Naive thymus-derived CD8-positive, alpha-beta T cell (primary cell): ENCODE measurements at regions not wholly inside any gene's neighbourhood (a gene's known extent, or its start where the extent isn't known, plus 50 kb on each side); places are given as distances from the start of the nearest gene placed in this dataset.

Experiments used
- ATAC-seq, 2 donors: fragments of 150-1000 bp; cut with Tn5 transposase in 1 of 2; sonication (Bioruptor Pico), chemical (Tn5 transposase) in 1 of 2; 1 replicate in 1 of 2; 2 replicates in 1 of 2; pipeline ENCODE4 v1.10.0; 2021; ENCODE audit warnings: mild to moderate bottlenecking in 2 of 2, moderate library complexity in 2 of 2
- POLR2A ChIA-PET: fragments of 350-600 bp; sonication (Branson Sonifier 250); formaldehyde crosslinking; loops from one replicate; lab custom pipeline; 2021; ENCODE audit warnings: antibody characterized with exemption; lab: Charles Lee
- DNase-seq, 10 donors: peaks; one replicate each; pipeline versions ENCODE4 v3.0.0 to v3.0.0-alpha.2; 2020 to 2022
- H3K27ac Mint-ChIP-seq, 10 donors: one replicate each; pipeline ENCODE4 v1.8.0; 2020 to 2022; ENCODE audit warnings: mild to moderate bottlenecking in 10 of 10, mixed read lengths in 10 of 10, moderate library complexity in 4 of 10, inconsistent platforms in 1 of 10
- H3K27me3 Mint-ChIP-seq, 5 donors: one replicate each; pipeline ENCODE4 v1.8.0; 2021 to 2022; ENCODE audit warnings: mixed read lengths in 5 of 5
- H3K36me3 Mint-ChIP-seq, 3 donors: one replicate each; pipeline ENCODE4 v1.8.0; 2020 to 2022; ENCODE audit warnings: mixed read lengths in 3 of 3, mild to moderate bottlenecking in 2 of 3, inconsistent platforms in 1 of 3
- H3K4me1 Mint-ChIP-seq, 4 donors: one replicate each; pipeline ENCODE4 v1.8.0; 2021 to 2022; ENCODE audit warnings: mixed read lengths in 4 of 4
- H3K4me3 Mint-ChIP-seq, 10 donors: one replicate each; pipeline ENCODE4 v1.8.0; 2020 to 2022; ENCODE audit warnings: mild to moderate bottlenecking in 10 of 10, mixed read lengths in 10 of 10, moderate library complexity in 6 of 10, inconsistent platforms in 1 of 10
- H3K9me3 Mint-ChIP-seq, 9 donors: one replicate each; pipeline ENCODE4 v1.8.0; 2020 to 2022; ENCODE audit warnings: mixed read lengths in 9 of 9, mild to moderate bottlenecking in 3 of 9, inconsistent platforms in 1 of 9, moderate library complexity in 1 of 9

DNA sequence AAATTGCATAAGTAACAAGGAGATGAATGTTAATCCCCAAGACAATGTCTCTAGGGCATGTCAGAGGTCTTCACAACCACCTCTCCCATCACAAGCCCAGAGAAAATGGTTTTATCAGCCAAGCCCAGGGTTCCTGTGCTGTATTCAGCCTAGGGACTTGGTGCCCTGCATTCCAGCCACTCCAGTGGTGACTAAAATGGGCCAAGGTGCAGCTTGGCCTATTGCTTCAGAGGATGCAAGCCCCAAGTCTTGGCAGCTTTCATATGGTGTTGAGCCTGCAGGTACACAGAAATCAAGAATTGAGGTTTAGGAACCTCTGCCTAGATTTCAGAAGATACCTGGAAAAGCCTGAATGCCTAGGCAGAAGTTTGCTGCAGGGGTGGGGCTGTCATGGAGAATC, 1118.6 kb downstream of the PLA2G4A start:
- Mint-ChIP-seq H3K36me3 (no peaks in the 10 kb centered on the region), H3K9me3 (peaks cover 10 to 48% (median 27%) of the 10 kb centered on the region in 9 donors), H3K27me3 (peaks cover 0 to 4% (median 0%) of the 10 kb centered on the region in 5 donors), H3K4me1 (peaks cover 0 to 2% (median 0%) of the 10 kb centered on the region in 4 donors), H3K4me3 (no peak overlapping the region), H3K27ac (no peak overlapping the region)
- DNase-seq (no peak), ATAC-seq (no peak)
- POLR2A ChIA-PET: no interaction called here

GRCh38 chr1:187948170-187948794, 1119.5 kb downstream of the PLA2G4A start:
- Mint-ChIP-seq H3K4me1 (peaks cover 0 to 2% (median 0%) of the 10 kb centered on the region in 4 donors), H3K27ac (no peak overlapping the region), H3K27me3 (peaks cover 0 to 4% (median 0%) of the 10 kb centered on the region in 5 donors), H3K9me3 (peaks cover 10 to 53% (median 28%) of the 10 kb centered on the region in 9 donors), H3K36me3 (no peaks in the 10 kb centered on the region), H3K4me3 (no peak overlapping the region)
- POLR2A ChIA-PET: no interaction called here
- no peak for DNase-seq
- no peak for ATAC-seq

GRCh38 chr1:187949567-187949966, 1120.8 kb downstream of the PLA2G4A start:
- Mint-ChIP-seq H3K36me3 (no peaks in the 10 kb centered on the region), H3K27ac (no peak overlapping the region), H3K9me3 (peaks cover 10 to 50% (median 29%) of the 10 kb centered on the region in 9 donors)

DNA sequence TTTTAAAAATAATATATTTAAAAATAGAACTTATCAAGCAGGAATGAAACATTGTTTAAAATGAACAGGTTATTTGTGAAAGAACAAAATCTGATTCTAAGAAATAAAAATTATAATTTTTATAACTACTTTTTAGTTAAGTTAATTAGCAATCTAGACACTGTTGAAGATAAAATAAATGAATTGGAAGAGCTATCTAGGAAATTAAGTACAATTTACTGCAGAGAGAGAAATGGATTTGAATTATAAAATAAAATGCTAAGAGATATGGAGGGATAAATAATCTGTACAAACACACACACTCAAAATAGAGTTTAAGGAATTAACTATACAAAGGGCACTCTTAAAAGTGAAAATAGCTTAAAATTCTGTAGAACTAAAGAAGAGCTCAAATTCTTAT, 1123.1 kb downstream of the PLA2G4A start:
- Mint-ChIP-seq H3K27me3 (peaks cover 0 to 2% (median 0%) of the 10 kb centered on the region in 5 donors), H3K27ac (no peak overlapping the region), H3K9me3 (peaks cover 7 to 43% (median 26%) of the 10 kb centered on the region in 9 donors), H3K4me1 (peaks cover 0 to 2% (median 0%) of the 10 kb centered on the region in 4 donors), H3K4me3 (no peak overlapping the region), H3K36me3 (no peaks in the 10 kb centered on the region)
- DNase-seq (no peak), ATAC-seq (no peak)
- POLR2A ChIA-PET: no interaction called here

More at GRCh38 chr1:187949567-187949966, 1120.8 kb downstream of the PLA2G4A start:
- DNase-seq (no peak), ATAC-seq (no peak)
- Mint-ChIP-seq H3K27me3 (peaks cover 0 to 4% (median 0%) of the 10 kb centered on the region in 5 donors), H3K4me3 (no peak overlapping the region), H3K4me1 (peaks cover 0 to 2% (median 0%) of the 10 kb centered on the region in 4 donors)
- POLR2A ChIA-PET: no interaction called here

DNA sequence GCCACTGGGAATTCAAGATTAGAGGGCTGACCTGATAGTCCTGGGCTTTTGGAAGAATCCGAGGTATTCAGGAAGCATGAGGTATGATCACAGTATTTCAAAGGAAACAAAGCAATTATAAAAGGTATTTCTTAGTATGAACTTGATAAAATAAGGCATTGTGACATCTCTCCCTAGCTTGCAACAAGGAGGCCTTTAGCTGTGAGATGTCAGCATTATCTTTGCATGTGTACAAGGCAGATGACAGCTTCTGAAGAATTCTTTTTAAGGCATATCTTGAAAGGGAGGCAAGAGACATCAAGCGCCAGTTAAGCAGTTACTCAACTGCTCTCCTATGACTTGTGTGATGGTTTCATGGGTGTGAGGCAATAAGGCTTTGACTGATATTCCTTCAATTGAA, 1123.7 kb downstream of the PLA2G4A start:
- Mint-ChIP-seq H3K4me3 (no peak overlapping the region), H3K36me3 (no peaks in the 10 kb centered on the region), H3K27me3 (no peaks in the 10 kb centered on the region), H3K9me3 (peaks cover 4 to 39% (median 23%) of the 10 kb centered on the region in 9 donors), H3K27ac (no peak overlapping the region), H3K4me1 (no peaks in the 10 kb centered on the region)
- no peak for DNase-seq
- POLR2A ChIA-PET: no interaction called here
- no peak for ATAC-seq

DNA sequence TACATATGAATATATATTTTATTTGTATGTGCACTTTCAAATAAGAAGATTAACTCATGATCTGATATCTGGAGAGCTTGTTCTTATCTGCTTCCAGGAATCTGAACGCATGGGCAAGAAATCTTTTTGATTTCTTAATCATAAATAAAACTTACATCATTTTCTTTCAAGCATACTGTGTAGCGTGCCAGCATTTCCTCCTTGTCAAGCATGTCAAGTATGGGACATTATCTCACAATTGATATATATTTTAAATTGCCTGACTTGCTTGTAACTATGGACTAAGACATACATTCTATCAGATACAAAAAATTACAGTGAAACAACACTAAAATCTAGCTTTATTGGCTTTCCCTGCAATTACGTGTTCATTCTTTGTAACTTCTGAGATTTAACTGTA, 1128.2 kb downstream of the PLA2G4A start:
- ATAC-seq: no peak

DNA sequence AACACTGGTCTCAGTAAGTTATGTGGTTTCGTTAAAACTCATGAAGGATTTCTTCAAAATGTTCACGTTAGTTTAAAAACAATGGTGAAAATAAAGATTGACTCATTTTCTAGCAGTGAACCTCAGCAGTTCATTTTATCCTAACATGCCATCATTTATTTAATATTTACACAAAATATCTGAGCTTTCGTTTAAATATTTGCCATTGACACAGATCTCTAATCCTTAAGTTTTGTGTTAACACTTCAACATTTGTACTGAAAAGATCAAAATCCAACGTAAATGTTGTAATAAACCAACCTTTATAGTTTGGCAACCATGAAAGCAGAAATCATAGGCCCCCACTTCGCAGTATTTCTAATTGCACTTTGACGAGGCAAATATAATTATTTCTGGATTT, 1129.5 kb downstream of the PLA2G4A start:
- no peak for ATAC-seq
- H3K36me3 Mint-ChIP-seq: no peaks in the 10 kb centered on the region

More for the DNA sequence above, 1128.2 kb downstream of the PLA2G4A start:
- Mint-ChIP-seq H3K4me3 (no peak overlapping the region), H3K27me3 (no peaks in the 10 kb centered on the region), H3K9me3 (peaks cover 0 to 28% (median 10%) of the 10 kb centered on the region in 9 donors), H3K36me3 (no peaks in the 10 kb centered on the region), H3K4me1 (no peaks in the 10 kb centered on the region), H3K27ac (no peak overlapping the region)
- POLR2A ChIA-PET: no interaction called here
- DNase-seq: no peak

DNA sequence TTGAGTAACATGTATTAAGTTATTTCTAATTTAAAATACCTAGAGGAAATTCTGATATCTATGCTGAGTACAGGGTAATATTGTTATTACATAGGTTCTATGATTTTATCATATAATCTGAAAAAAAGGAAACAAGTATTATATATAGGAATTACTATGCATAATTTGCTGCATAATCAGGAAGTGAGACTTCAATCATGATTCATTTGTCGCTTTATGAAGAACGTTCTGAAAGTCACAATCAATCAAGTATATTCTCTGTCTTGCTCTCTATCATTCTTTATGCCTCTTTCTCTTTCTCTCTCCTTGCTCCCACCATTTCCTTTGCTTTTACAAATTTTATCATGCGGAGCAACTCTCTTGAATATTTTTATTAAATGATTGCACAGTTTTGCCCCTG, 1130.3 kb downstream of the PLA2G4A start:
- Mint-ChIP-seq H3K36me3 (no peaks in the 10 kb centered on the region), H3K4me3 (no peak overlapping the region), H3K27ac (no peak overlapping the region), H3K4me1 (no peaks in the 10 kb centered on the region), H3K9me3 (peaks cover 0 to 13% (median 4%) of the 10 kb centered on the region in 9 donors), H3K27me3 (no peaks in the 10 kb centered on the region)
- POLR2A ChIA-PET: no interaction called here
- ATAC-seq (no peak), DNase-seq (no peak)

More for the DNA sequence above, 1129.5 kb downstream of the PLA2G4A start:
- Mint-ChIP-seq H3K9me3 (peaks cover 0 to 19% (median 3%) of the 10 kb centered on the region in 9 donors), H3K27ac (no peak overlapping the region), H3K27me3 (no peaks in the 10 kb centered on the region), H3K4me3 (no peak overlapping the region), H3K4me1 (no peaks in the 10 kb centered on the region)
- no peak for DNase-seq
- POLR2A ChIA-PET: no interaction called here

DNA sequence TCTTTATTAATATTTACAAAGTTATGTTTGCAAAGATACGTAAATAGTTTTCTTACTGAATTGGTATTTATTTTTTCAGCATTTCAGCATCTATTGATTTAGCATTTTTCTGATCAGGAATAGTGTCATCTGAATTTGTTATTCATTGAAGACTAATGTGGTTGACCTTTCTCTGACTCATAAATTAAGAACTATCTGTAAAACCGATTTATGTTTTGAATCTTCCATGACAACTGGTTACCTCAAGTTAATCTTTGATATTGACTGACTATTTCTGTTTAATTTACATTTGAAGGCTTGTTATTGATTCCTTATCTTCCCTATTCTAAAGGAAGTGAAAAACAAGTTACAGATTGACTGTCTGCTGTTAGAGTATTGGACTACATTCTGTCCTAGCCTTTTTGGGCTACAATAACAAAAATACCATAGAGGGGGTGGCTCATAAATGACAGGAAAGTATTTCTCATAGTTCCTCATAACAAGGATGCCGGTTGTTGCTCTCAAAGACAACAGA, 1131.4 kb downstream of the PLA2G4A start:
- H3K4me3 Mint-ChIP-seq: no peak overlapping the region

DNA sequence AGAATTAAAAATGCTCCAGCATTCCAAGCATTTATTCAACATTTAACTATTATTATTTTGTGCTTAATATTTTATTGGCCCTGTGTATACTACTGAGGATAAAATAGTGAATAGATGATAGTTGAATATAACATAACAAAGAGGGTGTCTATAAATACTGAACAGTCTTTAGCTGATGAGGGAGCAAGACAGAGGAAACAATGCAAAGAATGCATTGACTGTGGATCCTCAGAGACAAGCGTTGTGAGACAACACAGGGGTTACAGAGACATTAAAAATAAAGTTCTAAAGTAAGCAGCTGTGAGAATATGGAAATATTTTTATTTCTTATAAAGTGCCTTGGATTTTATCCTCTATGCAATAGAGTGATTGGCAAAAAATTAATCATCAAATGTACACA, 1133.1 kb downstream of the PLA2G4A start:
- no peaks in the 10 kb centered on the region for H3K36me3 Mint-ChIP-seq
- H3K9me3 Mint-ChIP-seq: peaks cover 0 to 8% (median 0%) of the 10 kb centered on the region in 9 donors
- H3K27ac Mint-ChIP-seq: no peak overlapping the region
- H3K27me3 Mint-ChIP-seq: no peaks in the 10 kb centered on the region
- DNase-seq (no peak), ATAC-seq (no peak)
- no peaks in the 10 kb centered on the region for H3K4me1 Mint-ChIP-seq
- no peak overlapping the region for H3K4me3 Mint-ChIP-seq
- POLR2A ChIA-PET: no interaction called here

More for the DNA sequence above, 1131.4 kb downstream of the PLA2G4A start:
- no peaks in the 10 kb centered on the region for H3K36me3 Mint-ChIP-seq
- H3K9me3 Mint-ChIP-seq: peaks cover 0 to 12% (median 2%) of the 10 kb centered on the region in 9 donors
- no peak overlapping the region for H3K27ac Mint-ChIP-seq
- H3K4me1 Mint-ChIP-seq: no peaks in the 10 kb centered on the region
- no peak for DNase-seq
- H3K27me3 Mint-ChIP-seq: no peaks in the 10 kb centered on the region
- POLR2A ChIA-PET: no interaction called here
- no peak for ATAC-seq

GRCh38 chr1:187971851-187972250, 1143.1 kb downstream of the PLA2G4A start:
- H3K27me3 Mint-ChIP-seq: no peaks in the 10 kb centered on the region
- ATAC-seq (no peak), DNase-seq (no peak)
- no peak overlapping the region for H3K27ac Mint-ChIP-seq
- no peak overlapping the region for H3K4me3 Mint-ChIP-seq
- no peaks in the 10 kb centered on the region for H3K36me3 Mint-ChIP-seq
- H3K4me1 Mint-ChIP-seq: no peaks in the 10 kb centered on the region
- H3K9me3 Mint-ChIP-seq: peaks cover 0 to 14% (median 2%) of the 10 kb centered on the region in 9 donors
- POLR2A ChIA-PET: no interaction called here

DNA sequence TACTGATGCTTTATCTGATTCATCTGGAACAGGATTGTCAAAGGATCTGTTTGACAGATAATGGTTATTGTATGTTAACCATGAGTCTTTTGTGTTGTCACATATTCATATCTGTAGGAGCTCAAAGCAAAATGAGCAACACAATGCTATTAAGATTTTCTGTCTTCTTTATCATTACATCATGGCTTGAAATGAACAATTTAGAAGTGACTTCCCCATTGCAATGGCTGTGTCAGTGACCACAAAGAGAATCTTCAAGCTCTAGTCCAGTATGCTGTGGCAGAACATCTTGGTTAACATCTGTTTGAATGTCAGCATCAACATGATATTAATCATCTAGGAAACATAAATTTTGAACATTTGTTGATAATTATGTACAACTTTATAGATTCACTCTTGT, 1148.5 kb downstream of the PLA2G4A start:
- POLR2A ChIA-PET: no interaction called here
- DNase-seq: no peak
- Mint-ChIP-seq H3K27me3 (no peaks in the 10 kb centered on the region), H3K27ac (no peak overlapping the region), H3K36me3 (peaks cover 0 to 4% (median 0%) of the 10 kb centered on the region in 3 donors), H3K4me3 (no peak overlapping the region), H3K9me3 (peaks cover 3 to 30% (median 6%) of the 10 kb centered on the region in 9 donors), H3K4me1 (no peaks in the 10 kb centered on the region)
- ATAC-seq: no peak

DNA sequence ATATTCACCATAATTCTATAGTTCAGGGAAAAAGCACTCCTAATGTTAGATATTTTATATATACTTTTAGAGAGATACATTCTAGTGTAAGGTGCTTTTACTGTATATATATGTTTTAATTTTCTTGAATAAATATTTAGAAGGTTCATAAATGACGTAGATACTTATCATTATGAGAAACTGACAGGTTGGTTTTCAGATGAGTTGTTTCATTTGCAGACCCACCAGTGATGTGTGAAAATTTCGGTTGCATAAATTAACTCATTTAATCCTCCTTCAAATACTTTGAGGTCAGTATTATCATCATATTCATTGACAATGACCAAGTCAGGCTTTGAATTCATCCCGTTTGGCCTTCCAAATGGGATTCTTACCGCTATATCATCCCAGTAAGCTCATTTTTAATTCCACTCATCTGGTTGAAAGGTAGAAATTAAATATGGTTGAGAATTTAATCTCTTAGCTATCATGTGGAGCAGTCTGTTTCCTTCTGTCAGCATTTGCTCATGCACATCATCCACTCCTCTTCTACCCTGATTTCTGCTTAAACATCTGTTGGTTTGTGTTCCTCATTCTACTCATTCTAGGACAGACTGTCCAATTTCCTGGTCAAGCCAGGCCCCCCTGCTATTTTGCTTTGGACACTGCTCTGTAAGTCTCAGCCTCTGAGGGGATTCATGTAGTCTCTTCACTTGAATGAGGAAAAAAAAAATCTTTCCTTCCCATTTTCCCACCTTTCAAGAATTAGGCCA, 1156.6 kb downstream of the PLA2G4A start:
- Mint-ChIP-seq H3K36me3 (no peaks in the 10 kb centered on the region), H3K27ac (no peak overlapping the region), H3K4me1 (no peaks in the 10 kb centered on the region), H3K27me3 (no peaks in the 10 kb centered on the region), H3K9me3 (peaks cover 0 to 21% (median 10%) of the 10 kb centered on the region in 9 donors), H3K4me3 (no peak overlapping the region)
- ATAC-seq (no peak), DNase-seq (no peak)
- POLR2A ChIA-PET: no interaction called here
